OCI-LY7 (cell line): ENCODE measurements at regions not wholly inside any gene's neighbourhood (a gene's known extent, or its start where the extent isn't known, plus 50 kb on each side); places are given as distances from the start of the nearest gene placed in this dataset.

Source experiments
- BruUV-seq: library from RNA; stranded (reverse); fragments of 400-500 nt; replicated peaks from 2 replicates; lab custom pipeline; 2021; lab: Mats Ljungman, UMichigan
- CTCF ChIA-PET: fragments of 300-600 bp; sonication (Branson Sonifier 250); formaldehyde crosslinking; loops from one replicate; lab custom pipeline; 2022; ENCODE audit warnings: antibody characterized with exemption; ENCODE audit not compliant: unreplicated experiment; lab: Charles Lee
- POLR2A ChIA-PET: fragments of 300-600 bp; sonication (Branson Sonifier 250); formaldehyde crosslinking; loops from one replicate; lab custom pipeline; 2022; ENCODE audit warnings: antibody characterized with exemption; lab: Charles Lee
- DNase-seq: peaks from one replicate; pipeline ENCODE4 v3.0.0-alpha.2; 2015; ENCODE audit warnings: low spot score
- H2AFZ ChIP-seq: fragments of 200-600 bp; sonication (generic), shearing (Covaris generic); 2 replicates; pipeline ENCODE4 v1.6.1; 2014; ENCODE audit warnings: mild to moderate bottlenecking, antibody characterized with exemption, low read length, moderate library complexity
- H3K27ac ChIP-seq: fragments of 200-600 bp; sonication (generic); 2 replicates; pipeline ENCODE4 v1.5.1; 2014; ENCODE audit warnings: mixed run types, low read depth, mild to moderate bottlenecking, moderate library complexity, low read length, inconsistent platforms; ENCODE audit not compliant: poor library complexity, severe bottlenecking
- H3K36me3 ChIP-seq: fragments of 200-600 bp; sonication (generic); 2 replicates; pipeline ENCODE4 v1.6.1; 2014; ENCODE audit warnings: mild to moderate bottlenecking, antibody characterized with exemption, low read length, moderate library complexity, mixed read lengths; ENCODE audit not compliant: insufficient read depth
- H3K4me1 ChIP-seq: fragments of 200-600 bp; sonication (generic); 2 replicates; pipeline ENCODE4 v1.5.1; 2014; ENCODE audit warnings: mild to moderate bottlenecking, low read length; ENCODE audit not compliant: insufficient read depth, poor library complexity, severe bottlenecking
- H3K4me2 ChIP-seq: fragments of 200-600 bp; sonication (generic); 2 replicates; pipeline ENCODE4 v1.6.1; 2014; ENCODE audit warnings: mild to moderate bottlenecking, low read length
- H3K4me3 ChIP-seq: fragments of 200-600 bp; sonication (generic); 2 replicates; pipeline ENCODE4 v1.5.1; 2014; ENCODE audit warnings: mild to moderate bottlenecking, low read depth, low read length; ENCODE audit not compliant: poor library complexity, severe bottlenecking
- H3K79me2 ChIP-seq: fragments of 200-600 bp; sonication (generic); 2 replicates; pipeline ENCODE4 v1.6.1; 2016; ENCODE audit warnings: low read depth, mild to moderate bottlenecking, low read length, moderate library complexity, mixed read lengths; ENCODE audit not compliant: insufficient read depth
- H3K9me2 ChIP-seq: fragments of 200-600 bp; sonication (generic); 2 replicates; pipeline ENCODE4 v1.6.1; 2016; ENCODE audit warnings: mild to moderate bottlenecking, low read length, mixed read lengths; ENCODE audit not compliant: insufficient read depth
- H3K9me3 ChIP-seq: fragments of 200-600 bp; sonication (generic); 2 replicates; pipeline ENCODE4 v1.6.1; 2014; ENCODE audit warnings: mild to moderate bottlenecking, mixed run types, low read length, mixed read lengths
- H4K20me1 ChIP-seq: fragments of 200-600 bp; sonication (generic); 2 replicates; pipeline ENCODE4 v1.6.1; 2014; ENCODE audit warnings: mild to moderate bottlenecking, antibody characterized with exemption, low read length, moderate library complexity, mixed read lengths; ENCODE audit not compliant: insufficient read depth
- EZH2phosphoT487 ChIP-seq: fragments of 200-600 bp; sonication (generic); IDR thresholded peaks from 2 replicates; pipeline ENCODE4 v1.6.1; 2018; ENCODE audit warnings: low read depth, borderline replicate concordance, mild to moderate bottlenecking, mixed run types, antibody characterized with exemption, low read length, moderate library complexity, mixed read lengths
- intact Hi-C: fragments of 100-400 bp; cut with micrococcal nuclease; formaldehyde crosslinking; loops from one replicate; pipeline ENCODE4 v1.10.0; 2022; ENCODE audit not compliant: unreplicated experiment
- TF ChIP-seq, protein P1 (sequence below): fragments of 200-600 bp; sonication (generic); conservative IDR thresholded peaks from 2 replicates; pipeline ENCODE4 v1.5.1; 2014; ENCODE audit warnings: mild to moderate bottlenecking, antibody characterized with exemption, low read length, moderate library complexity, mixed read lengths

DNA sequence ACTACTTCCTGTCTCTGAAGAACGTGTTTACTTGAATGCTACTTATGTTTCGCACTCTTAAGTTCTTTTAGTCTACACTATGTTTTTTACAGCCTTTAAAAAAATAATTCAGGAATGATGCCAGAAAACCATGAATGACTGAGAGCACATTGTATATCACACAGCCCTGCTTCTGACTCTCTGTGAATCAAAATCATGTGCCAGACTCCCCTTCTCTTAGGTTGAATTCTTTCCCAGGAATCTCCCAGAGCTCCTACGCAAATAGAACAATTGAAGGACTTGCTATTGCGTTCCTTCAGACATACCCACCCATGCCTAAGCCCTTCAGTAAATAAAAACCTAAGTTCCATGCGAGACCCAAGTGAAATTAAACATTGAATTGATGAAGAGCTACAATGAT, 782.0 kb upstream of the ALCAM start:
- Histone ChIP-seq H3K36me3 (no peaks in the 10 kb centered on the region), H3K4me3 (no peak overlapping the region), H4K20me1 (no peaks in the 10 kb centered on the region), H3K4me1 (no peaks in the 10 kb centered on the region), H3K79me2 (no peaks in the 10 kb centered on the region), H3K27ac (no peak overlapping the region), H3K4me2 (no peak overlapping the region), H3K9me2 (no peaks in the 10 kb centered on the region), H2AFZ (no peak overlapping the region), H3K9me3 (no peaks in the 10 kb centered on the region)
- CTCF ChIA-PET, result no interaction called here
- intact Hi-C loops, result no loop called here
- POLR2A ChIA-PET, result no interaction called here
- no TSS peak for BruUV-seq
- TF ChIP-seq EZH2phosphoT487, result no peak
- TF ChIP-seq, protein P1, sequence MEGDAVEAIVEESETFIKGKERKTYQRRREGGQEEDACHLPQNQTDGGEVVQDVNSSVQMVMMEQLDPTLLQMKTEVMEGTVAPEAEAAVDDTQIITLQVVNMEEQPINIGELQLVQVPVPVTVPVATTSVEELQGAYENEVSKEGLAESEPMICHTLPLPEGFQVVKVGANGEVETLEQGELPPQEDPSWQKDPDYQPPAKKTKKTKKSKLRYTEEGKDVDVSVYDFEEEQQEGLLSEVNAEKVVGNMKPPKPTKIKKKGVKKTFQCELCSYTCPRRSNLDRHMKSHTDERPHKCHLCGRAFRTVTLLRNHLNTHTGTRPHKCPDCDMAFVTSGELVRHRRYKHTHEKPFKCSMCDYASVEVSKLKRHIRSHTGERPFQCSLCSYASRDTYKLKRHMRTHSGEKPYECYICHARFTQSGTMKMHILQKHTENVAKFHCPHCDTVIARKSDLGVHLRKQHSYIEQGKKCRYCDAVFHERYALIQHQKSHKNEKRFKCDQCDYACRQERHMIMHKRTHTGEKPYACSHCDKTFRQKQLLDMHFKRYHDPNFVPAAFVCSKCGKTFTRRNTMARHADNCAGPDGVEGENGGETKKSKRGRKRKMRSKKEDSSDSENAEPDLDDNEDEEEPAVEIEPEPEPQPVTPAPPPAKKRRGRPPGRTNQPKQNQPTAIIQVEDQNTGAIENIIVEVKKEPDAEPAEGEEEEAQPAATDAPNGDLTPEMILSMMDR, result no peak
- DNase-seq, result no peak

DNA sequence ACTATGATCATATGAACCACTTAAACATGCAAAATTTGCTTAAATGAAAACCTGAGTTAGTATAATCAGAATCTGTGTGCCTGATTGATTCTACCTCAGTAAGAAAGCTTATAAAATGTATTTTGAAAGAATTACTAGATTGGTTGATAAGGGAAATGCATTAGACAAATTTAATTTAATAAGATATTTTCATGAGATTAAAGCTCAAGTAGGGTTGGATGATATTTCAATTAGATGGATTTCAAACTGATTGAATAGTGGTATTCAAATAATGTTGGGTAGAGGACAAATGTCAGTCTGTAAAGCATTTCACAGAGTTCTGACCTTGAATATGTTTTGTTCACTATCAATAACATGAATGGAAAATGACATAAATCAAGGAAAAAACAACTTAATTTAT, 780.4 kb upstream of the ALCAM start:
- H3K4me3 ChIP-seq, result no peak overlapping the region
- H3K4me1 ChIP-seq, result no peaks in the 10 kb centered on the region
- no peaks in the 10 kb centered on the region for H3K9me2 ChIP-seq
- TF ChIP-seq, protein P1, result no peak
- no peak for TF ChIP-seq EZH2phosphoT487
- no TSS peak for BruUV-seq
- H4K20me1 ChIP-seq, result no peaks in the 10 kb centered on the region
- POLR2A ChIA-PET, result interaction anchor here (0.7 kb wide), 1 partner anchor 36 kb away, joined by 3 read pairs; no protein-coding TSS in a partner anchor
- no peaks in the 10 kb centered on the region for H3K36me3 ChIP-seq
- no peak for DNase-seq
- no peaks in the 10 kb centered on the region for H3K9me3 ChIP-seq
- H3K27ac ChIP-seq, result no peak overlapping the region
- intact Hi-C loops, result no loop called here
- no peaks in the 10 kb centered on the region for H3K79me2 ChIP-seq
- CTCF ChIA-PET, result no interaction called here
- no peak overlapping the region for H2AFZ ChIP-seq
- H3K4me2 ChIP-seq, result no peak overlapping the region

DNA sequence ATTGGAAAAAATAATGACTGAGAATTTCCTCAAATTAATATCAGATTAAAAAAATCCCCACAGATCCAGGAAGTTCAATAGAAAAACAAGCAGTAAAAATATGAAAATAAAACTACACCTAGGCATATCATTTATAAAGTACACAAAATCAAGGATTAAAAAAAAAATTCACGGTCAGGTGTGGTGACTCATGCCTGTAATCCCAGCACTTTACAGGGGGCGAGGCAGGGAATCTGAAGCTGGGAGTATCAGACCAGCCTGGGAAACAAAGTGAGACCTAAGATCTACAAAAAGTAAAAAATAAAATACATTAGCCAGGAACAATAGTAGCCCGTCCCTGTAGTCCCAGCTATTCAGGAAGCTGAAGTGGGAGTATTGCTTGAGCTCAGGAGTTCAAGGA, 778.3 kb upstream of the ALCAM start:
- ChIA-PET CTCF (no interaction called here), POLR2A (no interaction called here)
- Histone ChIP-seq H3K9me3 (no peaks in the 10 kb centered on the region), H3K79me2 (no peaks in the 10 kb centered on the region), H3K4me3 (no peak overlapping the region), H3K27ac (no peak overlapping the region), H3K36me3 (no peaks in the 10 kb centered on the region), H3K4me1 (no peaks in the 10 kb centered on the region), H3K4me2 (no peak overlapping the region), H3K9me2 (no peaks in the 10 kb centered on the region), H4K20me1 (no peaks in the 10 kb centered on the region), H2AFZ (no peak overlapping the region)
- no TSS peak for BruUV-seq
- TF ChIP-seq, protein P1, result no peak
- no peak for TF ChIP-seq EZH2phosphoT487
- intact Hi-C loops, result no loop called here
- no peak for DNase-seq
